Left ventricle myocardium superior (tissue), 1 donor: ENCODE measurements at regions not wholly inside any gene's neighbourhood (a gene's known extent, or its start where the extent isn't known, plus 50 kb on each side); places are given as distances from the start of the nearest gene placed in this dataset.

Experiments
- ATAC-seq: fragments of 200-7000 bp; cut with Tn5 transposase; one replicate; pipeline ENCODE4 v1.9.1; 2020; ENCODE audit warnings: mild to moderate bottlenecking, moderate library complexity
- DNase-seq: peaks from one replicate; pipeline ENCODE4 v3.0.0-alpha.2; 2020
- intact Hi-C: fragments of 100-400 bp; cut with micrococcal nuclease; formaldehyde crosslinking; loops from one replicate; pipeline ENCODE4 v1.11.0; 2022
- donor health status: DM: no; HTN: yes; CAD: no; lungs with severe emphysema.

GRCh38 chr11:15890031-15890713 is 466.2 kb downstream of the SOX6 start:
- ATAC-seq (no peak), DNase-seq (no peak)
- intact Hi-C loops, result no loop called here

- intact Hi-C loops, result no loop called here
- no peak for ATAC-seq
- no peak for DNase-seq
These were observed 463.3 kb downstream of the SOX6 start for GRCh38 chr11:15893080-15893492.

- ATAC-seq, result no peak
- intact Hi-C loops, result no loop called here
- no peak for DNase-seq
These were observed 460.3 kb downstream of the SOX6 start for GRCh38 chr11:15896026-15896425.

GRCh38 chr11:15896530-15896929 is 459.8 kb downstream of the SOX6 start:
- DNase-seq, result no peak
- ATAC-seq, result no peak
- intact Hi-C loops, result no loop called here

GRCh38 chr11:15897211-15897960 is 459.0 kb downstream of the SOX6 start:
- intact Hi-C loops, result no loop called here
- ATAC-seq (no peak), DNase-seq (peak; percentile 35)

GRCh38 chr11:15901054-15901453 is 455.3 kb downstream of the SOX6 start:
- intact Hi-C loops, result no loop called here
- ATAC-seq, result peak; percentile 92
- DNase-seq, result peak; percentile 56

- intact Hi-C loops, result no loop called here
- DNase-seq, result no peak
- ATAC-seq, result no peak
These were observed 454.6 kb downstream of the SOX6 start for GRCh38 chr11:15901790-15902189.

GRCh38 chr11:15903246-15903645 is 453.1 kb downstream of the SOX6 start:
- intact Hi-C loops, result no loop called here
- no peak for ATAC-seq
- DNase-seq, result no peak

- DNase-seq, result peak; percentile 33
- intact Hi-C loops, result no loop called here
- ATAC-seq, result no peak
These were observed 450.8 kb downstream of the SOX6 start for GRCh38 chr11:15905366-15906104.

GRCh38 chr11:15906481-15907035 is 449.8 kb downstream of the SOX6 start:
- no peak for DNase-seq
- intact Hi-C loops, result no loop called here
- ATAC-seq, result no peak

GRCh38 chr11:15907806-15908205 is 448.5 kb downstream of the SOX6 start:
- ATAC-seq, result no peak
- DNase-seq, result no peak
- intact Hi-C loops, result no loop called here

GRCh38 chr11:15909937-15910598 is 446.3 kb downstream of the SOX6 start:
- ATAC-seq (no peak), DNase-seq (no peak)
- intact Hi-C loops, result no loop called here

GRCh38 chr11:15910761-15911160 is 445.6 kb downstream of the SOX6 start:
- intact Hi-C loops, result no loop called here
- DNase-seq (no peak), ATAC-seq (no peak)

- peak; percentile 81 for ATAC-seq
These were observed 444.8 kb downstream of the SOX6 start for GRCh38 chr11:15911377-15912044.

GRCh38 chr11:15912291-15912690 is 444.1 kb downstream of the SOX6 start:
- no peak for ATAC-seq
- intact Hi-C loops, result no loop called here
- DNase-seq, result no peak

More at GRCh38 chr11:15911377-15912044, 444.8 kb downstream of the SOX6 start:
- intact Hi-C loops, result no loop called here
- DNase-seq, result peak; percentile 83

- intact Hi-C loops, result no loop called here
These were observed 443.5 kb downstream of the SOX6 start for GRCh38 chr11:15912825-15913224.

GRCh38 chr11:15913261-15913660 is 443.1 kb downstream of the SOX6 start:
- intact Hi-C loops, result no loop called here
- DNase-seq (no peak), ATAC-seq (peak; percentile 41)

More at GRCh38 chr11:15912825-15913224, 443.5 kb downstream of the SOX6 start:
- ATAC-seq (no peak), DNase-seq (no peak)
